ENCODE measurements at regions not wholly inside any gene's neighbourhood (a gene's known extent, or its start where the extent isn't known, plus 50 kb on each side); places are given as distances from the start of the nearest gene placed in this dataset.

GRCh38 chr7:119228482-119228881 is 1004.0 kb downstream of the ANKRD7 start:
- Histone ChIP-seq H3K27me3 (no peaks in the 10 kb centered on the region), H3K27ac (no peak overlapping the region), H3K9me3 (no peaks in the 10 kb centered on the region), H3K4me3 (no peak overlapping the region), H3K36me3 (no peaks in the 10 kb centered on the region), H3K4me1 (no peaks in the 10 kb centered on the region)
- no peak for DNase-seq
- intact Hi-C loops (cut with DNase I; ENCODE audit: low total_unique reads), result no loop called here
- TF ChIP-seq CTCF (IDR thresholded peaks at IDR 0.05), result no peak
- TF ChIP-seq POLR2A (IDR thresholded peaks at IDR 0.05), result no peak

- Histone ChIP-seq H3K27me3 (no peaks in the 10 kb centered on the region), H3K9me3 (no peaks in the 10 kb centered on the region), H3K4me1 (no peaks in the 10 kb centered on the region), H3K27ac (no peak overlapping the region), H3K4me3 (no peak overlapping the region), H3K36me3 (no peaks in the 10 kb centered on the region)
- no peak for TF ChIP-seq POLR2A (IDR thresholded peaks at IDR 0.05)
- no peak for TF ChIP-seq CTCF (IDR thresholded peaks at IDR 0.05)
- intact Hi-C loops (cut with DNase I; ENCODE audit: low total_unique reads), result no loop called here
- DNase-seq, result no peak
These were observed 1007.6 kb downstream of the ANKRD7 start for GRCh38 chr7:119232091-119232490.

- H3K4me1 ChIP-seq, result no peaks in the 10 kb centered on the region
- no peaks in the 10 kb centered on the region for H3K36me3 ChIP-seq
- H3K4me3 ChIP-seq, result no peak overlapping the region
- no peaks in the 10 kb centered on the region for H3K9me3 ChIP-seq
- intact Hi-C loops (cut with DNase I; ENCODE audit: low total_unique reads), result no loop called here
- no peak overlapping the region for H3K27ac ChIP-seq
- H3K27me3 ChIP-seq, result no peaks in the 10 kb centered on the region
- DNase-seq, result no peak
- no peak for TF ChIP-seq CTCF (IDR thresholded peaks at IDR 0.05)
- no peak for TF ChIP-seq POLR2A (IDR thresholded peaks at IDR 0.05)
These were observed 1008.5 kb downstream of the ANKRD7 start for GRCh38 chr7:119233015-119233414.

- H3K9me3 ChIP-seq, result no peaks in the 10 kb centered on the region
- no peaks in the 10 kb centered on the region for H3K4me1 ChIP-seq
- H3K36me3 ChIP-seq, result no peaks in the 10 kb centered on the region
- no peaks in the 10 kb centered on the region for H3K27me3 ChIP-seq
- no peak for DNase-seq
- TF ChIP-seq POLR2A (IDR thresholded peaks at IDR 0.05) (no peak), CTCF (IDR thresholded peaks at IDR 0.05) (no peak)
- H3K27ac ChIP-seq, result no peak overlapping the region
- intact Hi-C loops (cut with DNase I; ENCODE audit: low total_unique reads), result no loop called here
- no peak overlapping the region for H3K4me3 ChIP-seq
These were observed 1020.0 kb upstream of the KCND2 start for GRCh38 chr7:119252962-119253361.

GRCh38 chr7:119254742-119255141 is 1018.2 kb upstream of the KCND2 start:
- no peaks in the 10 kb centered on the region for H3K27me3 ChIP-seq

More at GRCh38 chr7:119254742-119255141, 1018.2 kb upstream of the KCND2 start:
- no peak for DNase-seq
- Histone ChIP-seq H3K36me3 (no peaks in the 10 kb centered on the region), H3K9me3 (no peaks in the 10 kb centered on the region), H3K4me1 (no peaks in the 10 kb centered on the region), H3K27ac (no peak overlapping the region), H3K4me3 (no peak overlapping the region)
- intact Hi-C loops (cut with DNase I; ENCODE audit: low total_unique reads), result no loop called here
- TF ChIP-seq POLR2A (IDR thresholded peaks at IDR 0.05), result no peak
- TF ChIP-seq CTCF (IDR thresholded peaks at IDR 0.05), result no peak
